RWPE2 (cell line): ENCODE measurements at regions not wholly inside any gene's neighbourhood (a gene's known extent, or its start where the extent isn't known, plus 50 kb on each side); places are given as distances from the start of the nearest gene placed in this dataset.

ENCODE experiments used
- ATAC-seq: fragments of 200-7000 bp; cut with Tn5 transposase; 3 replicates; pipeline ENCODE4 v1.9.1; 2021; ENCODE audit warnings: low read depth
- DNase-seq: peaks from one replicate; pipeline ENCODE4 v3.0.0-alpha.2; 2020; ENCODE audit warnings: low spot score
- H3K27ac ChIP-seq: fragments of 450-650 bp; 2 replicates; pipeline ENCODE4 v1.5.1; 2017; ENCODE audit warnings: mild to moderate bottlenecking; ENCODE audit not compliant: poor library complexity, severe bottlenecking
- H3K27me3 ChIP-seq: fragments of 250-450 bp; sonication (Bioruptor Pico); 2 replicates; pipeline ENCODE4 v1.5.1; 2021; ENCODE audit warnings: mild to moderate bottlenecking, moderate library complexity; ENCODE audit not compliant: insufficient read depth, poor library complexity, severe bottlenecking
- H3K36me3 ChIP-seq: fragments of 250-450 bp; sonication (Bioruptor Pico); 2 replicates; pipeline ENCODE4 v1.5.1; 2020; ENCODE audit warnings: low read depth, mild to moderate bottlenecking, moderate library complexity
- H3K4me1 ChIP-seq: fragments of 250-450 bp; sonication (Bioruptor Pico); 2 replicates; pipeline ENCODE4 v1.5.1; 2021; ENCODE audit warnings: mild to moderate bottlenecking, moderate library complexity; ENCODE audit not compliant: insufficient read depth, poor library complexity, severe bottlenecking
- H3K4me3 ChIP-seq: fragments of 250-450 bp; sonication (Bioruptor Pico); 2 replicates; pipeline ENCODE4 v1.5.1; 2021; ENCODE audit warnings: mild to moderate bottlenecking, moderate library complexity; ENCODE audit not compliant: severe bottlenecking
- H3K9me3 ChIP-seq: fragments of 250-450 bp; sonication (Bioruptor Pico); 2 replicates; pipeline ENCODE4 v1.5.1; 2021; ENCODE audit warnings: mild to moderate bottlenecking, moderate library complexity; ENCODE audit not compliant: severe bottlenecking
- CTCF ChIP-seq: fragments of 450-650 bp; IDR thresholded peaks from one replicate; pipeline ENCODE4 v1.5.1; 2017; ENCODE audit warnings: mild to moderate bottlenecking, moderate library complexity; ENCODE audit not compliant: poor library complexity, severe bottlenecking

DNA sequence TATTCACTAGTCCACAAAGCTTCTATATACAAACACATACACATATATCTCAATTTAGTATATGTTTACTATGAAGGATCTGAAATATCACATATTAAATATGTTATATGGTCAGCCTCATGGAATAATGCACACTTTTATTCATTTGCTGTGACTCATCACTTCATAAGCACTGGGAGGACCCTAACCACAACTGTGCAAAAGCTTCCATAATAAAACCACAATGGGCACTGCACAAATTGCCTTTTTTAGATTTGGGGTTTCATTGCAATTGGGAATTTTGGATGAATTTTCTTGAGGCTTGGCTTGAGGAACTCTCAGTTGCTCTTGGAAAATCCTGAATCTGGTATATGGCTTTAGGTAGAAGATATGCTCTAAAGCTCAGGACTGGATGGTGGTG is 399.4 kb downstream of the C12orf75 start:
- Histone ChIP-seq H3K36me3 (no peaks in the 10 kb centered on the region), H3K4me3 (no peak overlapping the region), H3K9me3 (no peaks in the 10 kb centered on the region), H3K27ac (no peak overlapping the region), H3K27me3 (no peaks in the 10 kb centered on the region), H3K4me1 (no peaks in the 10 kb centered on the region)
- no peak for ATAC-seq
- TF ChIP-seq CTCF, result no peak
- no peak for DNase-seq

- no peak for DNase-seq
- Histone ChIP-seq H3K27me3 (no peaks in the 10 kb centered on the region), H3K27ac (no peak overlapping the region), H3K4me1 (no peaks in the 10 kb centered on the region), H3K9me3 (no peaks in the 10 kb centered on the region), H3K4me3 (no peak overlapping the region), H3K36me3 (no peaks in the 10 kb centered on the region)
- TF ChIP-seq CTCF, result no peak
- ATAC-seq, result no peak
Observed at GRCh38 chr12:105733579-105733978, 403.1 kb downstream of the C12orf75 start.

- Histone ChIP-seq H3K27ac (no peak overlapping the region), H3K27me3 (no peaks in the 10 kb centered on the region), H3K9me3 (no peaks in the 10 kb centered on the region), H3K4me3 (no peak overlapping the region), H3K36me3 (no peaks in the 10 kb centered on the region), H3K4me1 (no peaks in the 10 kb centered on the region)
- no peak for DNase-seq
- no peak for TF ChIP-seq CTCF
- no peak for ATAC-seq
Observed at GRCh38 chr12:105736498-105736897, 402.3 kb downstream of the NUAK1 start.

- Histone ChIP-seq H3K4me3 (no peak overlapping the region), H3K9me3 (no peaks in the 10 kb centered on the region), H3K36me3 (no peaks in the 10 kb centered on the region), H3K27ac (no peak overlapping the region), H3K27me3 (no peaks in the 10 kb centered on the region), H3K4me1 (no peaks in the 10 kb centered on the region)
- no peak for DNase-seq
- no peak for TF ChIP-seq CTCF
- no peak for ATAC-seq
Observed at GRCh38 chr12:105738051-105738450, 400.7 kb downstream of the NUAK1 start.

DNA sequence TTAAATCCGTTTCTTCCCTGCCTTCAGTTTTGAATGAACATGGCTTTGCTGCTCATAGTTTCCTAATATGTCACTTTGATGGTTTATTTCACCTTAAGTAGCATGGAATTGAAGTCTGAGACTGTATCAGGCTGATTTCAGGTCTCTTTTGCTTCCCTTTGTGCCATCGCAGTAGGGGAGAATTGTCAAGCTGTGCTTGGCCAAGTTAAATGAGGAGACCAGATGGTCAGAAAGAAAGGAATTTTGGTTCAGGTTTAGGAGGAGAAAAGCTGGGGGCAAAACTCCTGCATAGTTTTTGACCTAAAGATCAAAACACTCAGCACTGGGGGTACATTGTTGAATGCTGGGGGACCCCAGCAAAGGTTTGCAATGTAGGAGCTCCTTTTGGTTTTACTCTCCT is 398.4 kb downstream of the NUAK1 start:
- no peak for DNase-seq
- Histone ChIP-seq H3K4me1 (no peaks in the 10 kb centered on the region), H3K27me3 (no peaks in the 10 kb centered on the region), H3K4me3 (no peak overlapping the region), H3K9me3 (no peaks in the 10 kb centered on the region), H3K27ac (no peak overlapping the region), H3K36me3 (no peaks in the 10 kb centered on the region)
- TF ChIP-seq CTCF, result no peak
- ATAC-seq, result no peak
